MCF 10A (cell line): ENCODE measurements at regions not wholly inside any gene's neighbourhood (a gene's known extent, or its start where the extent isn't known, plus 50 kb on each side); places are given as distances from the start of the nearest gene placed in this dataset.

ENCODE experiments used
- BruUV-seq: library from RNA; stranded (reverse); fragments of 400-500 nt; replicated peaks from 2 replicates; lab custom pipeline; 2021; lab: Mats Ljungman, UMichigan
- CTCF ChIA-PET: fragments of 300-600 bp; sonication (Branson Sonifier 250); formaldehyde crosslinking; extraction: SDS; loops from one replicate; lab custom pipeline; 2021; ENCODE audit warnings: antibody characterized with exemption, inconsistent platforms; lab: Yijun Ruan, JAX
- POLR2A ChIA-PET: fragments of 300-600, 350-650 bp; sonication (Branson Sonifier 250); formaldehyde crosslinking; extraction: SDS; loops from one replicate; lab custom pipeline; 2020; ENCODE audit warnings: antibody characterized with exemption, inconsistent platforms; lab: Yijun Ruan, JAX
- DNase-seq: peaks from one replicate; pipeline ENCODE4 v3.0.0-alpha.2; 2018; ENCODE audit not compliant: unreplicated experiment
- H3K27ac Mint-ChIP-seq: one replicate; pipeline ENCODE4 v1.8.0; 2022; ENCODE audit warnings: mild to moderate bottlenecking, low read depth, mixed read lengths; ENCODE audit not compliant: unreplicated experiment
- H3K27me3 Mint-ChIP-seq: one replicate; pipeline ENCODE4 v1.8.0; 2022; ENCODE audit warnings: mixed read lengths; ENCODE audit not compliant: insufficient read depth, unreplicated experiment
- H3K36me3 Mint-ChIP-seq: one replicate; pipeline ENCODE4 v1.8.0; 2022; ENCODE audit warnings: mild to moderate bottlenecking, moderate library complexity, mixed read lengths; ENCODE audit not compliant: insufficient read depth, unreplicated experiment
- H3K4me1 Mint-ChIP-seq: one replicate; pipeline ENCODE4 v1.8.0; 2022; ENCODE audit warnings: mixed read lengths; ENCODE audit not compliant: insufficient read depth, unreplicated experiment
- H3K4me3 Mint-ChIP-seq: one replicate; pipeline ENCODE4 v1.8.0; 2022; ENCODE audit warnings: mild to moderate bottlenecking, moderate library complexity, mixed read lengths; ENCODE audit not compliant: unreplicated experiment
- H3K9me3 Mint-ChIP-seq: one replicate; pipeline ENCODE4 v1.8.0; 2022; ENCODE audit warnings: mixed read lengths; ENCODE audit not compliant: unreplicated experiment
- intact Hi-C: fragments of 100-400 bp; cut with micrococcal nuclease; formaldehyde crosslinking; loops from 2 replicates; pipeline ENCODE4 v1.14.1; 2022
- TF ChIP-seq, protein P1 (sequence below): fragments of 200-600 bp; IDR thresholded peaks from one replicate; pipeline ENCODE4 v1.8.0; 2022; ENCODE audit warnings: antibody characterized with exemption, mild to moderate bottlenecking; ENCODE audit not compliant: unreplicated experiment

DNA sequence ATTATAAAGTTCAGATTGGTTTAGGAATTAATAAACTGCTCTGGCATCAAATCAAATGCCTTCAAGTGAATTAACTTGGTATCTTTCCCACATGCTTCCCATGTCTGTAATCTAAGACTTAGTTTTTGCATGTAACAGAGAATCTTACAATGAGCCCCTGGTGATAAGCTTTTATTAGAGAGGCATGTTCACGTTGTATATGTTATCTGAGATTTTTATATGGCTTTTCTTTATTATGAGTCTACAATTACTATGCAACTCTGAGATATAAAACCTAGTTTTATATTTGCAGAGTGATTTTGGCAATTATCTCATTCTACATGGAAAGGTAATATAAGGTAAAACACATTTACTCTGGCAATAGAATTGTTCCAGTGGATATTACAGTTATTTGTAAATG is 1578.4 kb upstream of the IGFBP7 start:
- TF ChIP-seq, protein P1, sequence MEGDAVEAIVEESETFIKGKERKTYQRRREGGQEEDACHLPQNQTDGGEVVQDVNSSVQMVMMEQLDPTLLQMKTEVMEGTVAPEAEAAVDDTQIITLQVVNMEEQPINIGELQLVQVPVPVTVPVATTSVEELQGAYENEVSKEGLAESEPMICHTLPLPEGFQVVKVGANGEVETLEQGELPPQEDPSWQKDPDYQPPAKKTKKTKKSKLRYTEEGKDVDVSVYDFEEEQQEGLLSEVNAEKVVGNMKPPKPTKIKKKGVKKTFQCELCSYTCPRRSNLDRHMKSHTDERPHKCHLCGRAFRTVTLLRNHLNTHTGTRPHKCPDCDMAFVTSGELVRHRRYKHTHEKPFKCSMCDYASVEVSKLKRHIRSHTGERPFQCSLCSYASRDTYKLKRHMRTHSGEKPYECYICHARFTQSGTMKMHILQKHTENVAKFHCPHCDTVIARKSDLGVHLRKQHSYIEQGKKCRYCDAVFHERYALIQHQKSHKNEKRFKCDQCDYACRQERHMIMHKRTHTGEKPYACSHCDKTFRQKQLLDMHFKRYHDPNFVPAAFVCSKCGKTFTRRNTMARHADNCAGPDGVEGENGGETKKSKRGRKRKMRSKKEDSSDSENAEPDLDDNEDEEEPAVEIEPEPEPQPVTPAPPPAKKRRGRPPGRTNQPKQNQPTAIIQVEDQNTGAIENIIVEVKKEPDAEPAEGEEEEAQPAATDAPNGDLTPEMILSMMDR = no peak
- no TSS peak for BruUV-seq
- CTCF ChIA-PET = no interaction called here
- peaks cover 18% of the 10 kb centered on the region for H3K9me3 Mint-ChIP-seq
- H3K36me3 Mint-ChIP-seq = no peaks in the 10 kb centered on the region
- intact Hi-C loops = no loop called here
- POLR2A ChIA-PET = no interaction called here
- H3K4me3 Mint-ChIP-seq = no peak overlapping the region
- H3K27ac Mint-ChIP-seq = no peak overlapping the region
- H3K4me1 Mint-ChIP-seq = no peaks in the 10 kb centered on the region
- no peaks in the 10 kb centered on the region for H3K27me3 Mint-ChIP-seq
- no peak for DNase-seq

DNA sequence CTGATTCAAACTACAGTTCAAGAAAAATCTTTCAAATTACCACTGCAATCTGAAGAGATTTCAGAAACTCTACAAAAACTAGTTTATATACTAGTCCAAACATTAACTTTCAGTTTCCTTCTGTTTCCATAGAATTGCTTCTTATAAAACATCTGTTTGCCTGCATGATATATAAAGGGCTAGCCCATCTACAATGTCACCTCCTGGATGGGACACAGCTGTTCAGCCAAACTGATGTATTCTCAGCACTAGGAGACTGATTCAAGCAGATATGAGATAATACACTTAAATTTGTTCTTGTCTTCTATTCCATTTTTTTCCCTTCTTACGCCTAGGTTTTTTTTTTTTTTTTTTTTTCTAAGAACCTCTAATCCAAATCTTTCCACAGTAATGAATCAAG is 1569.7 kb upstream of the IGFBP7 start:
- Mint-ChIP-seq H3K9me3 (no peaks in the 10 kb centered on the region), H3K27me3 (no peaks in the 10 kb centered on the region), H3K4me3 (no peak overlapping the region), H3K4me1 (no peaks in the 10 kb centered on the region), H3K36me3 (no peaks in the 10 kb centered on the region), H3K27ac (no peak overlapping the region)
- DNase-seq = no peak
- CTCF ChIA-PET = interaction anchor here (0.7 kb wide), 1 partner anchor 969 kb away, joined by 3 read pairs; no protein-coding TSS in a partner anchor
- POLR2A ChIA-PET = no interaction called here
- no TSS peak for BruUV-seq
- intact Hi-C loops = no loop called here
- TF ChIP-seq, protein P1 = no peak

DNA sequence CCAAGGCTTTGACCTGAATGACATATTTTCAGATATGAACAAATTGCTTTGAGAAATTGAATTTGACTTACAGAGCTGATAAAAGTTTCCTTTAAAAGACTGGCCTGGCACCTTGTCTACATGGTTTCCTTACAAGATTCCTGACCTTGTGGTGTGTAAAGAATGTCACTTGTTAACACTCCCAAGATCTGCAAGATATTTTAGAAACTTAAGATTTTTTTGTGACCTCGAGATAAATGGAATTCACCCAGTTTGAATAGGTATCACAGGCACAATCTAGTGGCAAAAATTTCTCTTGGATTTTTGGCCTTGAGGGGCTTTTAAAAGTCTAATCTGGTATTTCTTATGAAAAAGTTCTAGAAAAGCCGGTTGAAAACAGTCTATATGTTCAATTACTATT is 1568.9 kb upstream of the IGFBP7 start:
- no peaks in the 10 kb centered on the region for H3K4me1 Mint-ChIP-seq
- intact Hi-C loops = no loop called here
- H3K4me3 Mint-ChIP-seq = no peak overlapping the region
- no peaks in the 10 kb centered on the region for H3K36me3 Mint-ChIP-seq
- BruUV-seq = no TSS peak
- POLR2A ChIA-PET = no interaction called here
- no peaks in the 10 kb centered on the region for H3K9me3 Mint-ChIP-seq
- H3K27me3 Mint-ChIP-seq = no peaks in the 10 kb centered on the region
- TF ChIP-seq, protein P1 = no peak
- no peak overlapping the region for H3K27ac Mint-ChIP-seq
- no peak for DNase-seq
- CTCF ChIA-PET = no interaction called here

DNA sequence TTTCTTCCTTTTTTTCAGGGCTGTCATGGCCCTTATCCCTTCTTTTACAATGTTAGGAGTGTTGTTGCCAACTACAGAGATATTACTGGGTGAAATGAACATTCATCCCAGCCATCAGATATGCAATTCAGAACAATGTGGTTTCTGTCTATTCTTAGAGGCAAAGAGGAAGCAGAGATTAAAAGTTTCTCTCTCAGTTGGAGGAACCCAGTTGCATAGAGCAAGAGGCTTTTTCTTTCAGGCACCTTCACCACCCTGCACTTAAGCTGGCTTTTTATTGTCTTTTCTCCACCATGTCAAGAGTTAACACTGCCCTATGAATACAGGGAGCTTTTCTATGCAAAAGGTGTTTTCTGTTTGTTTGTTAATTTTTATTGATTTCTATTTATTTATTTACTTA is 1559.6 kb upstream of the IGFBP7 start:
- no TSS peak for BruUV-seq
- Mint-ChIP-seq H3K4me3 (no peak overlapping the region), H3K4me1 (peaks cover 11% of the 10 kb centered on the region), H3K27ac (peak overlapping the region; percentile 52), H3K9me3 (no peaks in the 10 kb centered on the region), H3K36me3 (no peaks in the 10 kb centered on the region), H3K27me3 (no peaks in the 10 kb centered on the region)
- CTCF ChIA-PET = no interaction called here
- POLR2A ChIA-PET = no interaction called here
- TF ChIP-seq, protein P1 = no peak
- DNase-seq = no peak
- intact Hi-C loops = no loop called here
